ENCODE measurements at regions not wholly inside any gene's neighbourhood (a gene's known extent, or its start where the extent isn't known, plus 50 kb on each side); places are given as distances from the start of the nearest gene placed in this dataset.

DNA sequence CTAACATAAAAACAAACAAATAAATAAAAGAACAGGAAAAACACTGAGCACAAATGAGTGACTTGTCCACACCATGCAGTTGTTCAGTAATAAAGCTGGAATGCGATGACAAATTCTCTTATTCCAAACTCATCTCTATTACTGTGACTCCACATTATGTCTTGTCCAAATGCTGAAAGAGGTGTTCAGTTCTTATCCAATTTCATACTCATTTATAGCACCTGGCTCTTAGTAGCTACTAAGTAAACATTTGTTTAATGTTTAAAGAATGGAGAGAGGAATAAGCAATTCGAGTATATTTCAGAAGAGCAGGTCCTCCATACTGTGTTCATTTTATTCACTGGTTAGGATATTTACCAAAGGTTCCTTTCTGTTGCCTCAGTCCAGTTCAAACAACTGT, 439.0 kb upstream of the JAG1 start:
- H3K36me3 ChIP-seq (ENCODE audit: control insufficient read depth, insufficient read depth, low read length): no peaks in the 10 kb centered on the region
- peaks cover 4% of the 10 kb centered on the region for H3K4me1 ChIP-seq (ENCODE audit: control insufficient read depth, insufficient read depth, low read length)

DNA sequence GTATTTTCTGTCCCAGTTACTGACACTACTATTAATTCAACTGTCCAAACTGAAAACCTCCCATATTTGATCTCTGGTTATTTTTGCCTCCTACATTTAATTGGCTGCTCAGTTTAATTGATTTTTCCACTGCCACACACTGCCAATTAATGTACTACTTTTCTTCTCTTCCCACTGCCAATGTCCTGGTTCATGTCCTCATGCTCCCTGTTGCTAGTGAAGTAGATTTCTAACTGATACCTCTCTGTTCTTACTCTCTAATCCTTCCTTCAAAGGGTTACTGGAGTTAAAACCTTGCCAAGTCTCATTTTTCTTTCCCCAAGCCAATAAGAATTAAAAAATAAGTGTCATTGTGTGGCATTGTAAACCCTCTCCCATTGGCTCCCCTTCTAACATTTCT, 440.6 kb upstream of the JAG1 start:
- Histone ChIP-seq H3K27me3 (ENCODE audit: control insufficient read depth, insufficient read depth, low read length) (no peaks in the 10 kb centered on the region), H3K9me3 (ENCODE audit: control insufficient read depth, insufficient read depth, low read length) (no peaks in the 10 kb centered on the region), H3K36me3 (ENCODE audit: control insufficient read depth, insufficient read depth, low read length) (no peaks in the 10 kb centered on the region), H3K4me3 (ENCODE audit: low read depth, low read length) (no peak overlapping the region), H3K4me1 (ENCODE audit: control insufficient read depth, insufficient read depth, low read length) (no peaks in the 10 kb centered on the region), H3K9ac (ENCODE audit: low read depth, low read length) (no peak overlapping the region)

More for the DNA sequence above, 439.0 kb upstream of the JAG1 start:
- Histone ChIP-seq H3K9ac (ENCODE audit: low read depth, low read length) (no peak overlapping the region), H3K9me3 (ENCODE audit: control insufficient read depth, insufficient read depth, low read length) (no peaks in the 10 kb centered on the region), H3K4me3 (ENCODE audit: low read depth, low read length) (no peak overlapping the region), H3K27me3 (ENCODE audit: control insufficient read depth, insufficient read depth, low read length) (no peaks in the 10 kb centered on the region)

DNA sequence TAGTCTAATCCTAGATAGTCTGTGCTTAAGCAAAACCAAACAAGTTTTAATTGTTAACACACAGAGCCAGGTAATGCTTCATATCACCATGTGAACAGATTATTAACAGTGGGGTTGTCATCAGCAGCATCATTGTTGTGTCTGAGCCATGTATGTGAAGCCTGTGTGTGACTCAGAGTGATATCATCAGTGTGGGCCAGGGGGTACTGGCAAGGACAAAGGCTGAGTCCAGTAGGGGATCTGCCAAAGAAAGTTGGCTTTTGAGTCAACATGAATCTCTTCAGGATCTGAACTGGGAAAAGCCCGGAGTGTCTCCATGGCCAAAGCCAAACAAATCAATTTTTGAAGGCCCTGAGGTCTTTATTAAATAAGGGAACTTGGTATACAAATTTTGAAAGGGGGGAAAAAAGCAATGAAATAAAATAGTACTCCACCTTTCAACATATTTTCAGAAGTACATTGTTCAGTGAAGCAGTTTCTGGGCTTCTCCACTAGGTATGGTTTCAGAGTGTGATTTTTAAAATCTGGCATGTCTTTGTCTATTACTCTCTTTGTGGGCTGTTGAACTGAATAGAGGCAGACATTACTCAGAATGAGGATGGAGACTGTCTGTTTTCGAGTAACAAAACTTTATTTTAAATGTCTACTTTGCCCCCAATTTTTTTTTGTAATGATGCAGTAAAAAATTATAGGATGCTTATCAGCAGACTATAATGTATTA, 444.2 kb upstream of the JAG1 start:
- Histone ChIP-seq H3K27me3 (ENCODE audit: control insufficient read depth, insufficient read depth, low read length) (no peaks in the 10 kb centered on the region), H3K9ac (ENCODE audit: low read depth, low read length) (no peak overlapping the region), H3K4me3 (ENCODE audit: low read depth, low read length) (no peak overlapping the region), H3K4me1 (ENCODE audit: control insufficient read depth, insufficient read depth, low read length) (no peaks in the 10 kb centered on the region), H3K36me3 (ENCODE audit: control insufficient read depth, insufficient read depth, low read length) (no peaks in the 10 kb centered on the region), H3K9me3 (ENCODE audit: control insufficient read depth, insufficient read depth, low read length) (no peaks in the 10 kb centered on the region)

DNA sequence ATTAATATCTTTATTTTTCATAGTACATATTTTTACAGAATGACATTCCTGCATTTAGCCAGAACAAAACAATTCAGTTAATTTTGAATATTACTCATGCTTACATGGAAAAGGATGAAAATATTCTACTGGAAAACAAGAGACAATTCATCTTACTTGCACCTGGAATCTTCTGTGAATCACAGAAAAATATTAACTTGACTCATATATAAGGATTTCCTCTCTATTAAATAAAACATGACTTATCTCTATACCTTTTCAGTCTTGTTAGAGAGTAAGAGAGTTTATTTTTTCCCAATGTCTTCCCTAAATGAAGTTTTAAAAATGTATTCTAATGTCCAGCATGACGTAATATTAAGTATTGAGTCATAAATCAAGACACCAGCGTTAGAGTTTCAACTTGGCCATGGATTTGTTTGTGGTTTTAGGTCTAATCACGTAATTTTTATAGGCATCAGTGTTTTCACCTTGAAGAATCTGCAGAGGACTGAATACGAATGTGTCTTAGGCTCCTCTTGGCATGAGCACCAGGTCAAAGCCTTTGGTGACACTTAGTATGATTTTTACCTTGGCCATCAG, 445.1 kb upstream of the JAG1 start:
- Histone ChIP-seq H3K4me3 (ENCODE audit: low read depth, low read length) (no peak overlapping the region), H3K9ac (ENCODE audit: low read depth, low read length) (no peak overlapping the region), H3K36me3 (ENCODE audit: control insufficient read depth, insufficient read depth, low read length) (no peaks in the 10 kb centered on the region), H3K4me1 (ENCODE audit: control insufficient read depth, insufficient read depth, low read length) (no peaks in the 10 kb centered on the region), H3K27me3 (ENCODE audit: control insufficient read depth, insufficient read depth, low read length) (no peaks in the 10 kb centered on the region), H3K9me3 (ENCODE audit: control insufficient read depth, insufficient read depth, low read length) (no peaks in the 10 kb centered on the region)

DNA sequence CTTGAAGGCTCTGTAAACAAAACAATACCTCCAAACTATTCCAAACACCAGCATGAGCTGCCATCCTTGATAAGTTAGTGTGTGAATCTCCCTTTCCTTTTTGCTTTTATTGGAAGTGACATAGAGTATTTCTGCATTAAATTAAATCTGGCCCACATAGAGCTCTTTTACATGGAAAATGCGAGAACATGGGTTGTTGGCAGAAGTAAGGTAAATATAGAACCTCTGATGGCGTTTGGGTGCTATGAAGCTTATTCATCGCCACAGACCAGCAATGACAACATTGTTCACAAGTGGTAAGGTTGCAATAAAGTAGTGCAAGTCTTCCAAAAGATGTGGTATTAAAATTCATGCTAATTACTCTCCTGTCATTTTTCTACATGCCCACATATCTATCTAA, 445.8 kb upstream of the JAG1 start:
- Histone ChIP-seq H3K27me3 (ENCODE audit: control insufficient read depth, insufficient read depth, low read length) (no peaks in the 10 kb centered on the region), H3K9me3 (ENCODE audit: control insufficient read depth, insufficient read depth, low read length) (no peaks in the 10 kb centered on the region), H3K9ac (ENCODE audit: low read depth, low read length) (no peak overlapping the region), H3K4me1 (ENCODE audit: control insufficient read depth, insufficient read depth, low read length) (no peaks in the 10 kb centered on the region), H3K36me3 (ENCODE audit: control insufficient read depth, insufficient read depth, low read length) (no peaks in the 10 kb centered on the region), H3K4me3 (ENCODE audit: low read depth, low read length) (no peak overlapping the region)

DNA sequence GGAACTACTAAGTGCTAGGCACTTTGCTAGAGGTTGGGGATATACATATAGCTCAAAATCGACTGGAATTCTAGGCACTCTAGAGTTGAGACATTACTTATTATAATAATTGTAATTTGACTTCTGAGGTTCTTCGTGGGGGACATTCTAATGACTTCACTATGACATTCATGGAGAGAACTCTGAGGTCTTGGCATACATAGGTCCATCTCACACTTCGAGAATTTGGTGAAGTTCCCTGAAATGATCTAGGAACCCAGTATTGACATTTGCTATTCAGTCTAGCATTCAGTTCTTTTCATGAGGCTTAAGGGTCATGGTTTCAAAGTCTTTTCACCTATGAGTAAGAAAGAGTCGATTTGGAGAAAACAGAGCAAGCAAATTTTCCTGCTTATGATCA, 446.6 kb upstream of the JAG1 start:
- Histone ChIP-seq H3K27me3 (ENCODE audit: control insufficient read depth, insufficient read depth, low read length) (no peaks in the 10 kb centered on the region), H3K9me3 (ENCODE audit: control insufficient read depth, insufficient read depth, low read length) (no peaks in the 10 kb centered on the region), H3K4me3 (ENCODE audit: low read depth, low read length) (no peak overlapping the region), H3K9ac (ENCODE audit: low read depth, low read length) (no peak overlapping the region), H3K36me3 (ENCODE audit: control insufficient read depth, insufficient read depth, low read length) (no peaks in the 10 kb centered on the region), H3K4me1 (ENCODE audit: control insufficient read depth, insufficient read depth, low read length) (no peaks in the 10 kb centered on the region)

DNA sequence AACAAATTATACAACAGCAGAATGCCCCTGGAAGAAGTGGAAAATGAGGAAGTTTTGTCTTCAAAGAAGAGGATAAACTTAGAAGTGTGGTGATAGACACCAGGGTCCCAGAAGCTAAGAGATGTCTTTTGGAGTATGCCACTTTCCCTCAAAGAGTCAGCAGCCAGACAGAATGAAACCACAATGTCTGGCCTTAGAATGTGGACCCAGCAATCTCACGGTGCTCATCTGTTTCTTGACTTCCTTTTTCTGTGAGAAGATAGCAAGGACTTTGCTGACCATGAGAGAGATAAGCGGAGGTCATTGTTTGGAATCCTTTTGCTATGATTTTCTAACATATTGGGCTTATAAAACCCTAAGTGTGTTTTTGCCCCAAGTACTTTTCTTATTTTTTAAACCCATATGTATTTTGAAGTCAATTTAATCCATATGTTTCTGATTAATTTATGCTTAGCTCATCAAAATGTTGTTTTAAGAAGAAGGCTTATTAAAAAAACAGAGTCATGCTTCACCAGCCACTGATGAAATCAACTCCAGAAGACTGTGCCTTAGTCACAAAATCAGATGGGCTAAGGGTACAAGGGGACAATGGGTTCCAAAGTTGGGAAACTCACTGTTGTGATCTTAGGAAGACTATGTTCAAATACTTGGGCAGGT, 451.2 kb upstream of the JAG1 start:
- Histone ChIP-seq H3K4me1 (ENCODE audit: control insufficient read depth, insufficient read depth, low read length) (no peaks in the 10 kb centered on the region), H3K4me3 (ENCODE audit: low read depth, low read length) (no peak overlapping the region), H3K27me3 (ENCODE audit: control insufficient read depth, insufficient read depth, low read length) (no peaks in the 10 kb centered on the region), H3K9me3 (ENCODE audit: control insufficient read depth, insufficient read depth, low read length) (no peaks in the 10 kb centered on the region), H3K36me3 (ENCODE audit: control insufficient read depth, insufficient read depth, low read length) (no peaks in the 10 kb centered on the region), H3K9ac (ENCODE audit: low read depth, low read length) (no peak overlapping the region)

DNA sequence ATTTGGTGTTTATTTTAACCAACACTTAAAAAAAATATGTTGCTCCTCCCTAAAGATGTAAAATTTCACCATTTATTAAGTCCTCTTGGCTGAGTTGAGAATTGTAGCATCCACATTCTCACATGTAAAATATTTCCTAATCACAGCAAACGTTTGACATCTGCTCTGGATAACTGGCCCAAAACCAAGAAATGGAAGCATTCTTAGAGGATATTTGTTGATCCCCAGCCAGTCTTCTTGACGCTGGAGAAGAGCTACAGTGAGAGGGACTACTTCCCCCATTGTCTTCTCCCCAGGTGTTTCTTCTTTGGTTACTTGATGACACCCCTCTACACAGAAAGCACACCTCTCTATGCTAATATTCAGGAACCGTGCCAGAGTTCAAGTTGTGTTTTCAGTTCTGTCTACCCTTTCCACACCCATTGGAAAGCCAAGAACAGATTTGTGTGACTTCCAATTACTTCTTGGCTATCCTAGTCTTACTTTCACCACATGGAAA, 454.5 kb upstream of the JAG1 start:
- no peaks in the 10 kb centered on the region for H3K27me3 ChIP-seq (ENCODE audit: control insufficient read depth, insufficient read depth, low read length)
- no peaks in the 10 kb centered on the region for H3K9me3 ChIP-seq (ENCODE audit: control insufficient read depth, insufficient read depth, low read length)
- no peaks in the 10 kb centered on the region for H3K36me3 ChIP-seq (ENCODE audit: control insufficient read depth, insufficient read depth, low read length)
- no peaks in the 10 kb centered on the region for H3K4me1 ChIP-seq (ENCODE audit: control insufficient read depth, insufficient read depth, low read length)
- no peak overlapping the region for H3K9ac ChIP-seq (ENCODE audit: low read depth, low read length)
- no peak overlapping the region for H3K4me3 ChIP-seq (ENCODE audit: low read depth, low read length)

DNA sequence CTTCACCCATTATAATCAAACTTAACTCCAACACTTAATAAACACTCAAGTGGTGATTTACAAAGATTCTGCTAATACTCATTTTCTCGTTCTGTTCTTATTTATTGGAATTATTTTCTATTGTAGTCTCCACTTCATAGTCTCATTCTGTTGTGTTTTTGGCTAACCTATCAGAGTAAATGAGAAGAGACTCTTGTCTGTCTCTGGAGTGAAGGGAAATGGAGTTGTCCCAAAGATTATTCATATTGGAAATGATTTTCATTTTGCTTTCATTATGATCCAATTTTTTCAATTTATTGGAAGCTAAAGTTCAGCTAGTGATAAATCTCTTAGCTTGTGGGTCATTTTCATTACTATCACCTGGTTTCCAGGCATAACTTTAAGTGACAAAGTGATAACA, 454.9 kb upstream of the JAG1 start:
- Histone ChIP-seq H3K4me3 (ENCODE audit: low read depth, low read length) (no peak overlapping the region), H3K4me1 (ENCODE audit: control insufficient read depth, insufficient read depth, low read length) (no peaks in the 10 kb centered on the region), H3K27me3 (ENCODE audit: control insufficient read depth, insufficient read depth, low read length) (no peaks in the 10 kb centered on the region), H3K9ac (ENCODE audit: low read depth, low read length) (no peak overlapping the region), H3K36me3 (ENCODE audit: control insufficient read depth, insufficient read depth, low read length) (no peaks in the 10 kb centered on the region), H3K9me3 (ENCODE audit: control insufficient read depth, insufficient read depth, low read length) (no peaks in the 10 kb centered on the region)

DNA sequence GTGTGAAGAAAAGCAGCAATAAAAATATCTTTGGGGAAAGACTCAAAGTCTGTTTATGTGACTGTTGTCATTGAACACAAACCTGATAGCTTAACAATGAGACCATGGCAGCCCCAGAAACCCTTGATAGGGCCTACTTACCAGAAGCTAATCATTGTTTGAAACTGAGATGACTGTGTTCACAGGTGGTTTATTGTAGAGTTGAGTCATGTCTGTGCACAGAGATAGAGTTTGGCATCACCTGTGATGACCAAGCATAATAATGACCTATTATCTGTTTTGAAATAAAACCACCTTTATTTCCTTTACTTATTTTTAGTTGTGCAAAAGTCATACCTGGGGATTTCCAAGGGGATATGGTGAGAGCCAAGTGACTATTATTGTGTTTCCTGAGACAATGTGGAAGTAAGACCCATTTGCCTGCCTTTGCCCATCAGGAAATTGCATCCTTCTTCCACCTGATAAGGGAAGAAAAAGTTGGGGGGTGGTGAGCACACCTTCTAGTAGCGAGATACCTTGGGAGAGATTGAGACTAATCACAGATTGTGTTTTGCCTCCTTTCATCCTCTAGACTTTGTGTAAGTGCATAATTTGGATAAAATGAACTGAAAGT, 456.9 kb upstream of the JAG1 start:
- H3K27me3 ChIP-seq (ENCODE audit: control insufficient read depth, insufficient read depth, low read length): no peaks in the 10 kb centered on the region
- H3K4me3 ChIP-seq (ENCODE audit: low read depth, low read length): no peak overlapping the region
- H3K4me1 ChIP-seq (ENCODE audit: control insufficient read depth, insufficient read depth, low read length): no peaks in the 10 kb centered on the region
- no peaks in the 10 kb centered on the region for H3K36me3 ChIP-seq (ENCODE audit: control insufficient read depth, insufficient read depth, low read length)
- H3K9ac ChIP-seq (ENCODE audit: low read depth, low read length): no peak overlapping the region
- H3K9me3 ChIP-seq (ENCODE audit: control insufficient read depth, insufficient read depth, low read length): no peaks in the 10 kb centered on the region

DNA sequence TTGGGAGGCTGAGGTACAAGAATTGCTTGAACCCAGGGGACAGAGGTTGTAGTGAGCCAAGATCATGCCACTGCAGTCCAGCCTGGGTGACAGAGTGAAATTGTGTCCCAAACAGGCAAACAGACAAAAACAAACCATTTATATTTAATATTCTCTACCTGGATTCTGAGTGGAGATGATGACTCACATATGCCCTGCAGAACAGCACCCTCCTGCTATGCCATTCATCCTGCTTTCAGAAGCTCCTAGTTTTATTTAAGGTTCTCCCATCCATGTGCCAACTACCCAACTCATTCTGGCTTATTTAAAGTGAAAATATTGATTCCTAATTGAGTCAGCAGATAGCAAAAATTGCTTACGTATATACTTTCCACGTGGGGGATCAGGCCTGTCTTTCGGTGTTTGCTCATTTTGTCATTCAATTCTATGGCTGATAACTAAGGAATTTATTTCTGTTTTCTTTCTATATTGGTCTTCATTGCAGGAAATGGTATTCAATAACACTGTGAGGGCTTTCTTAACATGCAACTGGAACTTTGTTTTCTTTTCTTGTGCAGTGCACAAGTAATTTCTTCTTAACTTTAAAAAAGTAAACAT, 459.1 kb upstream of the JAG1 start:
- Histone ChIP-seq H3K9me3 (ENCODE audit: control insufficient read depth, insufficient read depth, low read length) (no peaks in the 10 kb centered on the region), H3K4me3 (ENCODE audit: low read depth, low read length) (no peak overlapping the region), H3K4me1 (ENCODE audit: control insufficient read depth, insufficient read depth, low read length) (no peaks in the 10 kb centered on the region), H3K36me3 (ENCODE audit: control insufficient read depth, insufficient read depth, low read length) (no peaks in the 10 kb centered on the region), H3K9ac (ENCODE audit: low read depth, low read length) (no peak overlapping the region), H3K27me3 (ENCODE audit: control insufficient read depth, insufficient read depth, low read length) (no peaks in the 10 kb centered on the region)
